ENCODE measurements at regions not wholly inside any gene's neighbourhood (a gene's known extent, or its start where the extent isn't known, plus 50 kb on each side); places are given as distances from the start of the nearest gene placed in this dataset.
"Not testable (repeated sequence)": the region's sequence is repeated elsewhere in the genome, so short reads cannot be mapped to it uniquely, and the experiment has no call there.

GRCh38 chrX:829145-829544 is 198.6 kb downstream of the SHOX start:
- no peak for DNase-seq

- no peak for DNase-seq
Observed at GRCh38 chrX:828411-828959, 197.9 kb downstream of the SHOX start.

- no peak for DNase-seq
Observed at GRCh38 chrX:826448-826847, 195.9 kb downstream of the SHOX start.

GRCh38 chrX:825991-826390 is 195.4 kb downstream of the SHOX start:
- no peak for DNase-seq

GRCh38 chrX:823073-823472 is 192.5 kb downstream of the SHOX start:
- DNase-seq, result not testable (repeated sequence)

- no peak for DNase-seq
Observed at GRCh38 chrX:821327-822107, 190.9 kb downstream of the SHOX start.

GRCh38 chrX:819684-820083 is 189.1 kb downstream of the SHOX start:
- no peak for DNase-seq

- DNase-seq, result no peak
Observed at GRCh38 chrX:817759-818300, 187.2 kb downstream of the SHOX start.

GRCh38 chrX:817147-817546 is 186.6 kb downstream of the SHOX start:
- not testable (repeated sequence) for DNase-seq

GRCh38 chrX:816411-816810 is 185.8 kb downstream of the SHOX start:
- DNase-seq, result no peak

- DNase-seq, result no peak
Observed at GRCh38 chrX:810186-810585, 179.6 kb downstream of the SHOX start.

- DNase-seq, result no peak
Observed at GRCh38 chrX:809081-809480, 178.5 kb downstream of the SHOX start.

GRCh38 chrX:806586-806985 is 176.0 kb downstream of the SHOX start:
- DNase-seq, result no peak

GRCh38 chrX:805988-806387 is 175.4 kb downstream of the SHOX start:
- no peak for DNase-seq

GRCh38 chrX:805103-805670 is 174.6 kb downstream of the SHOX start:
- no peak for DNase-seq

GRCh38 chrX:802846-803245 is 172.3 kb downstream of the SHOX start:
- DNase-seq, result no peak

GRCh38 chrX:799808-800207 is 169.2 kb downstream of the SHOX start:
- no peak for DNase-seq

- DNase-seq, result no peak
Observed at GRCh38 chrX:794311-794710, 163.7 kb downstream of the SHOX start.

GRCh38 chrX:793216-793770 is 162.7 kb downstream of the SHOX start:
- DNase-seq, result no peak

GRCh38 chrX:791479-792034 is 161.0 kb downstream of the SHOX start:
- no peak for DNase-seq

- no peak for DNase-seq
Observed at GRCh38 chrX:790783-791360, 160.3 kb downstream of the SHOX start.

GRCh38 chrX:790041-790506 is 159.5 kb downstream of the SHOX start:
- DNase-seq, result no peak

GRCh38 chrX:789096-789495 is 158.5 kb downstream of the SHOX start:
- DNase-seq, result no peak

Data from NCI-H69 (cell line).